ENCODE measurements at regions not wholly inside any gene's neighbourhood (a gene's known extent, or its start where the extent isn't known, plus 50 kb on each side); places are given as distances from the start of the nearest gene placed in this dataset.

- no peak for DNase-seq (ENCODE audit: low spot score)
Observed at GRCh38 chr3:147851062-147851461, 441.9 kb downstream of the ZIC1 start.

DNA sequence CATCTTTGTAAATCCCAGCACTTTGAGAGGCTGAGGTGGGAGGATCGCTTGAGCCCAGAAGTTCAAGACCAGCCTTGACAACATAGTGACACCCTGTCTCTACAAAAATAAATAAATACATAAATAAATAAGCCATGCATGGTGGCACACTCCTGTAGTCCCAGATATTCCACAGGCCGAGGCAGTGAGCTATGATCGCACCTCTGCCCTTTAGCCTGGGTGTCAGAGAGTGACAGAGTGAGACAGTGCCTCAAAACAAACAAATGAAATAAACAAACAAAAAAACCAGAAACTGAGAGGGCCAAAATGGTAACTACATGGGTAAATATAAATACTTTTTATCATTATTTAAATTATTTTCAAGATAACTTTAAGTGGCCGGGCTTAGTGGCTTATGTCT is 445.4 kb downstream of the ZIC1 start:
- DNase-seq (ENCODE audit: low spot score), result no peak

DNA sequence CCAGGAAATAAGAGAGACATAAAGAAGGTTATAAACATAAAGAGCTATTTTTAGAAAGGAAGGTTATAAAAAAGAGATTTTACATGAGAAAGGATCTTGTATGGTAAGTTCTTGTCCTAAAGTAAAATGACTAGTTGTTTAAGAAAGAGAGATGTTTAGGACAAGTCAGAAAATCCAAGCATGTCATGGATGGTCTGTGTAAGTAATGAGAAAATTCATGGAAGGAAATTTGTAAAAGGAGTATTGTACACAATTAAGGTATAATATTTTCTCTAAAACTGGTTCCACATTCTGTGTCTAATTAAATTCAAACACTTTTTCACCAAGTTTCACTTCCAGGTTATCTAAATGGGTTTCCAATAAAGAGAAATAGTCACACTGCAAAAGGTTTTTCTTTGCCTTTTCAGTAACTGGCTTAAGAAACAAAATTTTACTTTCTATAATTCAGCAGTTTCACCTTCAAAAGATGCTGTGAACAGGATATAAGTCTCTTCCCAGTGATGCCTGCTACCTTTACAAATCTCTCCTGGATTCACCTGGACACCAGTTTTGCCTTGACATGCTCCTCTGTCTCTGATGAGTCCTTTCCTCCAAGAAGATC is 455.7 kb downstream of the ZIC1 start:
- no peak for DNase-seq (ENCODE audit: low spot score)

DNA sequence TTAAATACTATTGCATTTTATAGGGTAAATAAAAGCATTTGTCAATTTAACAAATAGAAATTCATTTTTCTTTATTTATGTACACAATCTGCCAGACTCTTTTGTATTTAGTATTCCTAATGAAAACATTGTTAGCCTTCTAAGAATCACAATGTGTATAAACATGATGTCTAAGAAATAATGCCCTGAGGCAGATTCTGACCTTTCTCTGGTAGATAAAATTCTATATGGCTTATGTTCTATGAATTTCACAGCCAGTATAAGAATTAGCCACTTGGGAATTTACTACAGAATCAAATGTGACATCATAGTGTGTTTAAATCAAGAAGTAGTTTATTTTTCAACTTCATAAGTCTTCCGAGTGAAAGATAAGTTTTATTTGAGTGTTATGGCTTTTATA is 457.4 kb downstream of the ZIC1 start:
- no peak for DNase-seq (ENCODE audit: low spot score)

DNA sequence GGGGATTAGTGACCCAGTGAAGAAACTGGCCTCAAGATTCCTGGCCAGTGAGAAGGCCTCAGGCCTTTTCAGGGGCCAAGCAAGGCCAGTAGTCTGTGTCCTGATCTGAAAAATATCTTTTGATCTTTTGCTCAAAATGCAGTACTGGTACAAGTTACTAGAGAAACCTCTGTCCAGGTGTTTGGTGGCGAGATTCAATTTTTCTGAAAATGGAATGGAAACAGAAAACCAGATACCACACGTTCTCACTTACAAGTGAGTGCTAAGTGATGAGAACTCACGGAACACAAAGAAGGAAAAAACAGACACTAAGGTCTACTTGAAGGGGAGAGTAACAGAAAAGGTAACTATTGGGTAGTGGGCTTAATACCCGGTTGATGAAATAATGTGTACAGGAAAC is 463.4 kb downstream of the ZIC1 start:
- no peak for DNase-seq (ENCODE audit: low spot score)

- DNase-seq (ENCODE audit: low spot score), result no peak
Observed at GRCh38 chr3:147875498-147875897, 466.3 kb downstream of the ZIC1 start.

- DNase-seq (ENCODE audit: low spot score), result no peak
Observed at GRCh38 chr3:147881933-147882332, 472.8 kb downstream of the ZIC1 start.

DNA sequence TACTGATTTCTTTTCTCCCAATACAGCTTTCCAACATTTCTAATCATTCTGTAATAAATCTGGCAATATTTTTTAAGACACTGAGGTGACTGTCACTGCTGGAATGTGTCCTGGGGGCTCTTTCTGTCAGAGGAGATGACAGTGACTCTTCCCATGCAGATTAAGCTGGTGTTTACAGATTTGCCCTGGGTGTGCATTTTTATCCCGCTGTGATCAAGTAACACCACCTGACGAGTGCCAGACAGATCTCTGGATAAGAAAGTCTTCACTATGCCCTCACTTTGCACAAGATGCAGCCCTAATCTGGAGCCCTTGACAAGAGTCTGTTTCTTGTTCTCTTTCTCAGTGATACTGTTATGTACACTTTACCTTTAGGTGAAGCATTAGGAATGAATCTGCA is 477.7 kb downstream of the ZIC1 start:
- DNase-seq (ENCODE audit: low spot score), result no peak

DNA sequence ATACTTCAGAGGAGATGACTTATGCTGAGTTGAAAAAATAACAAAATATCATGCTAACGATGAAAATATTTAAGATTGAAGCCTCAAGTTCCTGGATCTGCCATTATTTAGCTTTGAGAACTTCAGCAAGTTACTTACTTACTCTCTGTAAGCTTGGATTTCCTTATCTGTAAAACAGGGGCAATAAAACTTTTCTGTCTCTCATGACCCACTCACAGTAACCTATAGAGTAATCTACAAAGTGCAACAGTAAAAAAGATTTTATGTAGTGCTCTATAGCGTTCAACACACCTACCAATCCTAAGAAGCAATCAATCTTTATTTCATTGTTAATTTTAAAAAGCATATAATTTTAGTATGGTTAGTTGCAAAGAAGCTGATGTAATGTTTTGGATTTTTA is 478.6 kb downstream of the ZIC1 start:
- DNase-seq (ENCODE audit: low spot score), result no peak

DNA sequence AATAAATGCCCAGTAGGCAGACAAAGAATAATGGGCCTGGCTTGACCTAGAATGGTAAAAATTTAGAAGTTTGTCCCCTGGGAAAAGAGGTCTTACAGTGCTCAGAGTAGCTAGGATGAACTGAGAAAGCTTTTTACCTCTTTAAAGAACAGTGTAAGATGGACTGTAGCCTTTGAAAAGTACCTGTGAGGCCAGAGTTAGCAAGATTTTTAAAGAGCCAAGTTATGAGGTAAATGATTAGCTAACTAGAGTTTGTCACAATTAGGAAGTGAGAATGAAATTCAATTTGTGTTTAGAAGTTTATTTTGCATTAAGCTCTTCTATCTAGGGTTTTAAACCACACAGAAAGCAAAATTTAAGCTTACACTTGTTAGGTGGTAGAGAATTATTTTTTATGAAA is 480.9 kb downstream of the ZIC1 start:
- DNase-seq (ENCODE audit: low spot score), result no peak

DNA sequence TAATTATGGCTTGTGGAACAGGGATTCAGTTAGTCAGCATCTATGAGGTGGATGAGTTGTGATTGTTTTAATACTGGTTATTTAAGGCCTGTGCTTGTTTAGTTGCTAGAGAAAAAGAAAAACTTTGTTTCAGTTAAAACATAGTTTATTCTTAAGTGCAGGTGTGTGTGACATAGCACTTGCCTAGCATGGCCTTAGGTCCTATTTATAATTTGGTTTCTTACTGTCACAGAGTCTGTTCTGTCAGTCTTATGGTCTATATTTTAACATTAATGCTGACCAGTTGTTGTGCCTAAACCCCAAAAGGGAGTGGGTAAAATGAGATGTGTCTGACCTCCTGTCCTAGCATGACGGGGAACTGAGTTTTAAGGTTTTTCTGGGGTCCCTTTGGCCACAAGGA is 486.3 kb downstream of the ZIC1 start:
- DNase-seq (ENCODE audit: low spot score), result no peak

DNA sequence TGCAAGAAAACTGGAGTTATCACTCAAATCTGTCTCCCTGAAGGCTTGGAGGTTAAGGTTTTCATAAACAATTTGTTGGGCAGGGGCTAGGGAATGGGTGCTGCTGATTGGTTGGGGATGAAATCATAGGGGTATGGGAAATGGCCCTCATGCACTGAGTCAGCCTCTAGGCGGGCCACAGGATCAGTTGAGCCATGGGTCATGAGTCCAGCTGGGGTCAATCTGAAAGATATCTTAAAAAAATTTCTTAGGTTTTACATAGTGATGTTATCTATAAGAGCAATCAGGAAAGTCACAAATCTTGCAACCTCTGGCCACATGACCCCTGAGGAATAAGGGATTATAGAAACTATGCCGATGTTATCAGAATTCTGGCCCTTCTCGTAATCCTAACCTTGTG is 491.7 kb downstream of the ZIC1 start:
- DNase-seq (ENCODE audit: low spot score), result no peak

DNA sequence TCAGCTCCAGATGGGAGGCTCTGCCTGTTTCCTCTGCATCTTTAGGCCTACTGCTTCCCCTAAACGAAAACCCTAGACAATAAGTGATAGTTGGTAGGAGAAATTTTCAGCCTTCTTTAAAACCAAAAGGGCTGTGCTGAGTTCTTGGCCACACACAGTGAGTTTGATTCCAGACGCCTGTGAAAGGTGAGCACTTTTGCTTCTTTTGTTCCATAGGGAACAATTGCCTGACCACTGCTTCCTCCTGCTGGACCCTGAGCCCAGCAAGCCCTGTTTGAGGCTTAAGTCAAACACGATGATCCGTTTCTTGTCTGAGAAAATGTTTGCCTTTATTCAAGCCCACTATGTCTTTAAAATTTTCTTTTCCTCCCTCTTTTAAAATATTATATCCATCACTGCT is 493.9 kb downstream of the ZIC1 start:
- DNase-seq (ENCODE audit: low spot score), result no peak

GRCh38 chr3:147904421-147904820 is 495.3 kb downstream of the ZIC1 start:
- no peak for DNase-seq (ENCODE audit: low spot score)

DNA sequence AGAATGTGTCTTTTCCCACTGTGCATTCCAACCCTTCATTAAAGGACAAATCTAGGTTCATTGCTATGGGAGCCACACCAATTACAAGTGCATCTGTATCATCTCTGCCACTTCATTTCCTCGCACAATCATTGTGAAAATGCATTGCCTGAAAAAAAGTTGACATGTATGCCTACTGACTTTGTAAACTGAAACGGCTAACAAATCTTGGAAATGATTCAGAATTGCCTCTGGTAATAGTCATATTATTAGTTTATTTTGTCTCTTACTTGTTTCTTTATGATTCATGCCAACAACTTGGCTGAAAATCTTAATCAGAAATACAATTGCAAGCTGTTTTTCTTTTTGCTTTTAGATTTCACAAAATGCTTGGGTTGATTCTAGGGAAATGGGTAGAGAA is 497.1 kb downstream of the ZIC1 start:
- DNase-seq (ENCODE audit: low spot score), result no peak

DNA sequence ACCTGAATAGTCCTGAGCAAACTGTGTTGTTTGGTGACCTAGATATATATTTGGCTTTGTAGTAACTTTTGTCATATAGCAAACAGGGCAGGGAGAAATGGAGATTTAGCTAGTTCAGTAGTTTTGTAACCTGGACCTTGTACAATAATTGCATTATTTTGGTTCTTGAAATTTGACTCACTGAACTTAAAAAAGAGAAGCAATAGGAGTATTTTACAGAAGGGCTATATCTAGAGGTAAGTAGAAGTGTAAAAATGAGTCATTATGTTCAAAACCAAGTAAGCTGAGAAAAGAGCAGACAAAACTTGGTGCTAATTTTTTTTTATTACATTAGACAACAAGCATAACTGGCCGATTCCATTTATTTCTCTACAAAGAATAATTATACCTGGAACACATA is 505.4 kb downstream of the ZIC1 start:
- DNase-seq (ENCODE audit: low spot score), result no peak

DNA sequence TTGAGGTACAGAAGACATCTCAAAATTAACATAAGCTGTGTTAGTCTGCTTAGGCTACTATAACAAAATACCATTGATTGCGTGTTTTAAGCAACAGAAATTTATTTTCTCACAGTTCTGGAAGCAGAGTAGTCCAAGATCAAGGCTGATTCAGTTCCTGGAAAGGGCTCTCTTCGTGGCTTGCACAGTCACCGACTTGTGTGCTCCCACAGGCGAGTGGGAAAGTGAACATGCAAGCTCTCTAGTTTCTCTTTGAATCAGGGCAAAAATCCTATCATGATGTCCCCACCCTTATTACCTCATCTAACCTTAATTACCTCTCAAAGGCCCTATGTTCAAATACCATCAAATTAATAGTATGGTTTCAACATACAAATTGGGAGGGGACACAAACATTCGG is 505.9 kb downstream of the ZIC1 start:
- no peak for DNase-seq (ENCODE audit: low spot score)

DNA sequence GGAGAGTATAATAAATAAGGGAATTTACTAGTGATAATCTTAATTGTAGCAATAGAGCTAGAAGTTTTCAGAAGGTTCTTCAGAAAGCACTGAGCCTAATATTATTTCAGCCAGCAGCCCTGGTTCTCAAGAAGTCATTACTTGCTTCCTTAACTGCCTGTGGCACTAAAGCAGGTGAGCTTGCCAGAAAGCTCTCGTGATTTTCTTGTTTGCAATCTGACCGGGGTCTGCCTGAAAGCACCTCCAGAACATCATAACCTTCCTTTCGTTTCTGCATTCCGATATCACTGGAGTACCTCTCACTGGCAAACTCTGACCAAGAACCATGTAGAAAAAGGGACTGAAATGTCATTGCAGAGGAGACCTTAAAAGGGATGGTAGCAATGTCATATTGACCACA is 510.3 kb downstream of the ZIC1 start:
- DNase-seq (ENCODE audit: low spot score), result no peak

- DNase-seq (ENCODE audit: low spot score), result no peak
Observed at GRCh38 chr3:147921051-147921450, 511.9 kb downstream of the ZIC1 start.

DNA sequence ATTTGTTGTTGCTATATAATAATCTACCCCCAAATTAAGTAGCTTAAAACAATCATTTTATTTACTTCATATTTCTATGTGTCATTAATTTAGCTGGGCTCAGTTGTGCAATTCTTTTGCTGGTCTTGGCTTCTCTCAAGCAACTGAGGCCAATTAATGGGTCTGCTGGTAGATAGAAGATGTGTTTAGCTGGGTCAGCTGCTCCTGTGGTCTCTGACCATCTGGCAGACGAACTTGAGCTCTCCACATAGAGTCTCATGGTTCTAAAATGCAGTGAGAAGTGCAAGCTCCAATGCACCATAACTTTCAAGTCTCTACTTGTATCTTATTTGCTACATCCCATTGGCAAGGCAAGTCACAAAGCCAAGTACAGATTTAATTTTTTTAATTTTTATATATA is 515.6 kb downstream of the ZIC1 start:
- no peak for DNase-seq (ENCODE audit: low spot score)

DNA sequence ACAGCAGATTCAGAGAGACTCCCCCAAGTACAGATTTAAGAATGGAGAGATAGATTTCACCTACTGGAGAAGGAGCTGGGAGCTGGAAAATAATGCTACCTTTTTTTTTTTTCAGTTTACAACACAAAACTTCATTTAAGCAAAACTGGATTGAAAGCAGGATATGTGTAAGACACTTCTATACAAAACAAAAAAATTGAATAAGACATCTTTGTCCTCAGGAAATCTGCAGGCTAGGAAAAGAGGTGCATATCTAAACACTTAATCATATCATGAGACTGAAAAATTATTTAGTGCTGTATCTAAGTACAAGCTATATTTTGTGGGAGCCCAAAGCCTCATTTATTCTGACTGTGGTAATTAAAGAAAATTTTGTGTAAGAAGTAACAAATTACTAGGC is 516.1 kb downstream of the ZIC1 start:
- no peak for DNase-seq (ENCODE audit: low spot score)

GRCh38 chr3:147930232-147930807 is 521.2 kb downstream of the ZIC1 start:
- DNase-seq (ENCODE audit: low spot score), result no peak

DNA sequence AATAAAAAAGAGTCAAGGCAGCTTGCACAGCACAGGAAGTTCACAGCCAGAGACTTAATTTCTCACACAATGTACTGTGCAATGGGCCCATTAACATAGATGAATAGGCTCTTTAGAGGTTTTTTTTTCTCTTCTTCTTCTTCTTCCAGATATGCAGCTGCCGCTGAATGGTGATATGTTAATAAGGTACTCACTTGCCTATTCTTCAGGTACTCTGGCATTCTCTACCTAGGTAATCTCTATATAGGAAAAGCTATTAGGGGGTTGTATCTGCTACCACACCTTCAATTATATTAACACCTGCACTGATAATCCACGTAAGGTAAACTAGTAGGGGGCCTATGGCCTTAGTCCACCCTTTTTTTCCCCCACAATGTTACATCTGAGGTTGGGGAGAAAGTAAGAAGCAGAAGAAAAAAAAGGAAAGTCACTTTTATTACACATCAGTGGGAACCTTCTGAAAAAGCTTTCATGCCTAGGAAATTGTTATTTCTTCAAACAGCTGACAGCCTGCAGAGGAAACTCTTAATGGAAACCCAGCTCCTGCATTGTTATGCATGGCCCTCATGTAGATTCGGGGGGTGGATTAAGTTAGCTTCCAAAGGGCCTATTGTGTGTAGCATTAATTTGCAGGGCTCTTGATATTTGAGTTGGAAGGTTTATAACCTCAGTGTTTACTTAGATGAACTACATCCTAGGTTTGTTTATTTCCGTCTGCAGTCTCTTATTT is 525.5 kb downstream of the ZIC1 start:
- DNase-seq (ENCODE audit: low spot score), result no peak

DNA sequence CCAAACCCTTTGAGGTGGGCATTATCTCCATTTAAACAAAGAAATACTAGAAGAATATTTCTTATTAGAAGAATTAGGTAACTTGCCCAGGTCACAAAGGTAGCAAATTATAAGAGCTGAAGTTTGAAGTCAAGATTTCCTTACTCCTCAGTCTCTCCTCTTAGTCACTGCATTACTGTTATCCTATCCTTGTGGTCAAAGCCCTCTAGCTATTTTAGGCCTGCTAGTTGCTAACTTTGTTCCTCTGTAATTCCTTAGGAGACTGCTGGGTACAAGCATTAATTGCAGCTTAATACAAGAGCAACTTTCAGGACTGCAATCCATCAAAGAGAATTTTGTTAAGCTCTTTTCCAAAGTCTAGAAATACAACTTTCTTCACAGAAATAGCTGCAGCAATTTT is 528.2 kb downstream of the ZIC1 start:
- no peak for DNase-seq (ENCODE audit: low spot score)

Measured in mucosa of gallbladder (tissue), 1 donor.